HTR-8/SVneo (cell line): ENCODE measurements at regions not wholly inside any gene's neighbourhood (a gene's known extent, or its start where the extent isn't known, plus 50 kb on each side); places are given as distances from the start of the nearest gene placed in this dataset.
"Not testable (repeated sequence)": the region's sequence is repeated elsewhere in the genome, so short reads cannot be mapped to it uniquely, and the experiment has no call there.

Experiments used
- DNase-seq: peaks from one replicate; pipeline ENCODE4 v3.0.0; 2011; ENCODE audit warnings: low spot score, mixed read lengths; ENCODE audit not compliant: insufficient read length
- FAIRE-seq: peaks from 2 replicates; lab custom pipeline; 2011; peaks lifted over from hg19 to GRCh38; lab: Jason Lieb, UNC

DNA sequence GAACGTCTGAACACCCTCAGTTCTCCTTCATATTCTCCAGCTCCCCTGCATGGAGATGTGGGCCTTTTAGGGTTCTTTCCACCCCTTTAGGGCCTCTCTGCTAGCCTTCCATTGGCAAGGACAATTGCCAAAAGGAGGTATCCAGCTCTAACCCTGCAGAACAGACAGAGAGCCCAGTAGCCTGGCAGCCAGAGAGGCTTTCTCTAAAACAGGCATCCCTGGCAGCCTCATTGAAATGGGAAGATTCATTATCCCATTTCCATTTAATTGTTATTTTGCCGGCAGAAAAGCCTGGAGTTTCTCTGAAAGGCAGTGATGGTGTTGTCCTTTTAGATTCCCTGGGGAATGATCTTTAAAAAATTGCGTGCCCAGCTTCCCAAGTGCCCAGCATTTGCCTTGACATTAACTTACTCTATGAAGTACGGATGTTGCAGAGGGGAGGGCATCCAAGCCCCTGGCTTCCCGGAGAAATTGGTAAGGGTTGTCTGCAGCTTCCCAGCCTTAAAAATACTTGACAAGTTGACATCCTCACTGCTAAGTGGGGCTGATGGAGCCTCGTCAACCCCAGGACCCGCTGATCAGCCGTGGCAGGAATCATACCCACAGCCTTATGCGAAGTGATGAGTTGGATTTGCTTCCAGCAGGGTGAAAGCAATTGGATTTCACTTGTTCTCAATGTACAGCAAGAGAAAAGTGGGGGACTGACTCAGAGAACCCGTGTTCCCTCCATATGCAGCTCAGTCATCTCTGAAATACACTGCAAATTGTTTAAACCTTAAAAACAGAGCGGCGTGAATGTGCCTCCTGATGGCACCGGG, 244.1 kb downstream of the CRLF2 start:
- FAIRE-seq, result no peak

DNA sequence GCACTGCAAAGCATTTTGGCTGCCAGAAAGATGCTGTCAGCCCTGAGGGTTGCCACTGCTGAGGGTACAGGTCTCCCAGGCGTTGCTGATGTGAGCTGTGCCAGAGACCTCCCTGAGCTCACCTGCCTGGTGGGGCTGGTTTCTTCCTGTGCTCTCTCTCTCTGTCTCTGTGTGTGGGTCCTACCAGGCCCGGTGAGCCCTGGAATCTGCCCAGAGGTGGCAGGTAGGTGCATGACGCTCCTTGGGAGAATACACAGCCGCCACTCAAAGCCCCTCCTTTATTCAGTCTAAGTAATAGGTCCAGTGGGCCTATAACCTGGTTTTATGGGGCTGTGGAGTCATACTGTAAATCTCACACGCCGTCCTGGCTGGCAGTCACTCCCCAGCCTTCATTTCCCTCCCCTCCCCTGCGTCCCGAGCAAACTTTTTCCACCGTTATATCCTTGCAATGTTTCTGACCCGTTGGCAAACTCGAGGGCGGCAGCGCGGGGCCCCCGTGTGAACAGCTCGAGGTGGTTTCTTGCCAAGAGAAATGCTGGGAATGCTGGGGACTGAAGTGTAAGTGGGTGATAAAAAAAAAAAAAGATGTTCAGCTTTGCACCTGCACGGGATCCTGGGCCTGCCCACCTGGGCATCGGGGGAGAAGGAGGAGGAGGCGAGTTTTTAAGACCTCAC, 245.9 kb downstream of the CRLF2 start:
- no peak for FAIRE-seq
- DNase-seq, result no peak

More for the DNA sequence above, 244.1 kb downstream of the CRLF2 start:
- no peak for DNase-seq

DNA sequence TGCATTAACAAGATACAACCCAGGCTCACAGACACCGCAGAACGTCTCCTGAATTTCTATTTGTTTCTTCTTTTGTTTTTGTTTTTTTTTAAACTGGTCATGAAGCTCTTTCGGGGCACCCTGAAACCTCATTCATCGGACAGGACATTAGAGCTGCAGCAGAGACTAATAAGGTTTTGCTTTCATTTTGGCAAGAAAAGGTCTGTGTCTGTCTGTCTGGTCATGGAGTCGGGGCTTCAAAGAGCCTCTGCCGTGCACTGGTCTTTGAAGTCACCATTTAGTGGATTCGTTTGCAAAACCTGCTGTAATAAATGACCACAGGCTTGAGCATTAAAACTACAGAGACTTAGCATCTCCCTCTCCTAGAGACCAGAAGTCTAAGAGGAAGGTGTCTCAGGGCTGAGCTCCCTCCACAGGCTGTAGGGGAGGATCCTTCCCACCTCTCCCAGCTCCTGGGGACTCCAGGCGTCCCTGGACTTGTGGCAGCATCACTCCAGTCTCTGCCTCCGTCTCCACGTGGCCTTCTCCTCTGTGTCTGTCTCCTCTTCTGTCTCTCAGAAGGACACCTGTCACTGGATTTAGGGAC, 247.5 kb downstream of the CRLF2 start:
- FAIRE-seq (no peak), DNase-seq (no peak)

DNA sequence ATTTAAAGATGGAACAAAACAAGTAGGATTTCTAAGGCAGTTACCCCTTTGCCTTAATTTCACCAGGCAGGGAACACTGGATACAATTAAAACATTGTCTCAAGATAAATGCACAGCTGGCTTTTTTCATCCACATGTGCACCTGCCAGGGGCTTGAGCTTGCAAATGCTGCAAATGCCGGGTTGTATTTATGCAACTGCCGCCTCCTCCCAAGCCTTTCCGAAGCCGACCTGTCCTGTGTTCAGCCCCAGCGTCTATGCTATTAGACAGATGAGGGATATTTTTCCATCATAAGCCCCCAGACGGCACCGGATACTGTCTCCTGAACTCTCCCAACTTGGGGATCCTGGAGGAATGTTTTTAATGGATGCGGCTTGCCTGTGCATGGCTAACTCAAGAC, 251.6 kb downstream of the CRLF2 start:
- FAIRE-seq (no peak), DNase-seq (no peak)

DNA sequence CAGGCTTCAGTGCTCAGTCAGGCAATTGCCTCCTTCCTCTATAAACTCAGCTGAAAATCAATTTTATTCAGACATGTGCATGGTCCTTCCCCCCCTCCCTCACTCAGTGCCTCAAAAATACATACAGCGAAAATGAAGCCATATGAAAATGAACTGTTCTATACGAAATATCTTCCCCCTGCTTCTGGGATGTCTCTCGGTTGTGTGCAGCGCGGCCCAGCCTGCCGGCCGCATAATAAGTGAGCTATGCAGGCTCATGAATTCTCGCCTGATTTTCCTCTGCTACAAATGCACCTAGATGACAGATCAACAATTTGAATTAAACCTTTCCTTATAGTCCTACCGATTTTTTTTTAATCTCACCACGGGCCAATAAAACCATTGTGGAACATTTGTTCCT, 252.9 kb downstream of the CRLF2 start:
- no peak for FAIRE-seq
- no peak for DNase-seq

DNA sequence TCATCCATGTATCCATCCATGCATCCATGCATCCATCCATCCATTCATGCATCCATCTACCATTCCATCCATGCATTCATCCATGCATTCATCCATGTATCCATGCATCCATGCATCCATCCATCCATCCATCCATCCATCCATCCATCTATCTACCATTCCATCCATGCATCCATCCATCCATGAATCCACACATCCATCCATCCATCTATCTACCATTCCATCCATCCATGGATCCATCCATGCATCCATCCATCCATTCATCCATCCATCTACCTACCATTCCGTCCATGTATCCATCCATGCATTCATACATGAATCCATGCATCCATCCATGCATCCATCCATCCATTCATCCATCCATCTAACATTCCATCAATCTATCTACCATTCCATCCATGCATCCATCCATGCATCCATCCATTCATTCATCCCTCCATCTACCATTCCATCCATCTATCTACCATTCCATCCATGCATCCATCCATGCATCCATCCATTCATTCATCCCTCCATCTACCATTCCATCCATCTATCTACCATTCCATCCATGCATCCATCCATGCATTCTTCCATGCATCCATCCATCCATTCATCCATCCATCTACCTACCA, 257.2 kb downstream of the CRLF2 start:
- FAIRE-seq, result peak; percentile 79
- DNase-seq, result not testable (repeated sequence)

DNA sequence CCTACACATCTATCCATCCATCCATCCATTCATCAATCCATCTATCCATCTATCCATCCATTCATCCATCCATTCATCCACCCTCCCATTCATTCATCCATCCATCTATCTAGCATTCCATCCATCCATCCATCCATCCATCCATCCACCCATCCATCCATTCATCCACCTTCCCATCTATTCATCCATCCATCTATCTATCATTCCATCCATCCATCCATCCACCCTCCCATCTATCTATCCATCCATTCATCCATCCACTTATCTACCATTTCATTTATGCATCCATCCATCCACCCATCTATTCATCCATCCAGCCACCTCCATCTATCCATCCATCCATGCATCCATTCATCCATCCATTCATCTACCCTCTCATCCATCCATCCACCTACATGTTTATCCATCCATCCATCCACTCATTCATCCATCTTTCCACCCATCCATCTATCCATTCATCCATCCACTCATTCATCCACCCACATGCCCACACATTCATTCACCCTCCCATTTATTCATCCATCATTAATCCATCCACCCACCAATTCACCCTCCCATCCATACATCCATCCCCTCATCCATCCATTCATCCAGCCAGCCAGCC, 258.5 kb downstream of the CRLF2 start:
- no peak for FAIRE-seq
- no peak for DNase-seq

DNA sequence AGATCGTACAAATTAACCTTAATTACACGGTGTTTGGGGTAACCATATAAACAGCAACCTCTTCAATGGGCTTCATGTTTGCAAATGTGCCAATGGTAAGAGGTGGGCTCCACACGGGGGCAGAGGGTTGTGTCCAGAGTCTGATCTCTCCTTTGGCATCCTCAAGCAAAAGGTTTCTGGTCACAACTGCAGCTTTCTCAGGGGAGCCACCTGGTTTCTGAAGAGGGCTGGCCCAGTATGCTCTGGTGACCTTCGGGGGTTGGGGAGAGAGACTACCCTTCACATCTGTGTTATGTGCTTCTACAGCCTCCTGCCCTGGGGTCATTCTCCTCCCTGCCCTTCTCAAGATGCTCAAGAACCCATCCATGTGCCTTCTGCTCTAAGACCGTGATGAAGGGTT, 259.6 kb downstream of the CRLF2 start:
- FAIRE-seq, result no peak
- no peak for DNase-seq

DNA sequence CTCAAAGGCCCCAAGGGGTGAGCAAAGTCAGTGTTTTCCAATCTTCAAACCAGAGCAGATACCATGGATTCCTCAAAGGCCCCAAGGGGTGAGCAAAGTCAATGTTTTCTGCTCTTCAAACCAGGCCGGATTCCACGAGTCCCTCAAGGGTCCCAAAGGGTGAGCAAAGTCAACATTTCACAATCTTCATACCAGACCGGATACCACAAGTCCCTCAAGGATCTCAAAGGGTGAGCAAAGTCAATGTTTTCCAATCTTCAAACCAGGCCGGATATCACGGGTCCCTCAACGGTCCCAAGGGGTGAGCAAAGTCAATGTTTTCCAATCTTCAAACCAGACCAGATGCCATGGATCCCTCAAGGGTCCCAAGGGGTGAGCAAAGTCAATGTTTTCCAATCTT, 265.2 kb downstream of the CRLF2 start:
- not testable (repeated sequence) for FAIRE-seq, DNase-seq

DNA sequence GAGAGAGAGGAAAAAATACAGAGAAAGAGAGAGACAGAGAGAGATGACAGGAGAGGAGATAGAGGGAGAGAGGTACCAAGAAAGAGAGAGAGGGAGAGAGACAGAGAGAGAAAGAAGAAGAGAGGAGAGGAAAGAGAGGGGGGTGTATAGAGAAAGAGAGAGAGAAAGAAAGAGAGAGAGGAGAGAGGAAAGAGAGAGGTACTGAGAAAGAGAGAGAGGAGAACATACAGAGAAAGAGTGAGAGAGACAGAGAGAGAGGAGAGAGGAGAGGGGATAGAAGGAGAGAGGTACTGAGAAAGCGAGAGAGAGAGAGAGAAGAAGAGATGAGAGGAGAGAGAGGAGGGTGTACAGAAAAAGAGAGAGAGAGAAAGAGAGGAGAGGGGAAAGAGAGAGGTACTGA, 269.4 kb downstream of the CRLF2 start:
- DNase-seq, result no peak
- FAIRE-seq, result no peak

DNA sequence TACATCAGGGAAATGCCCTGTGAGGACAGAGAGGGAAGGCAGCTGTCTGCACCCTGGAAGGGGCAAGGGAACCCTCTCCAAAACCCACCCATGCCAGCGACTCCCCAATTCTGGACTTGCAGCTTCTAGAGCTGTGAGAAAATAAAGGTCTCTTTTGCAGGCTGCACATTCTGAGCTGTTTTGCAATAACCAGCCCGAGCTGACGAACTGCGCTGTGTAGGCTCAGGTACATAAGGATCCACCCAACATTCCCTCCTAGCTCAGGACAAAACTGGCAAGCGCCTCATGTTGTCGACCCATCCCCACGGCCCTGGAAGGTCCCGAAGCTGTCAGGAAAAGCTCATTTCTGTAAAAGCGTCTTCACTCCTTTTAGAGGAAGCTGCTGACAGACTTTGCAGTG, 271.8 kb downstream of the CRLF2 start:
- FAIRE-seq (no peak), DNase-seq (no peak)

DNA sequence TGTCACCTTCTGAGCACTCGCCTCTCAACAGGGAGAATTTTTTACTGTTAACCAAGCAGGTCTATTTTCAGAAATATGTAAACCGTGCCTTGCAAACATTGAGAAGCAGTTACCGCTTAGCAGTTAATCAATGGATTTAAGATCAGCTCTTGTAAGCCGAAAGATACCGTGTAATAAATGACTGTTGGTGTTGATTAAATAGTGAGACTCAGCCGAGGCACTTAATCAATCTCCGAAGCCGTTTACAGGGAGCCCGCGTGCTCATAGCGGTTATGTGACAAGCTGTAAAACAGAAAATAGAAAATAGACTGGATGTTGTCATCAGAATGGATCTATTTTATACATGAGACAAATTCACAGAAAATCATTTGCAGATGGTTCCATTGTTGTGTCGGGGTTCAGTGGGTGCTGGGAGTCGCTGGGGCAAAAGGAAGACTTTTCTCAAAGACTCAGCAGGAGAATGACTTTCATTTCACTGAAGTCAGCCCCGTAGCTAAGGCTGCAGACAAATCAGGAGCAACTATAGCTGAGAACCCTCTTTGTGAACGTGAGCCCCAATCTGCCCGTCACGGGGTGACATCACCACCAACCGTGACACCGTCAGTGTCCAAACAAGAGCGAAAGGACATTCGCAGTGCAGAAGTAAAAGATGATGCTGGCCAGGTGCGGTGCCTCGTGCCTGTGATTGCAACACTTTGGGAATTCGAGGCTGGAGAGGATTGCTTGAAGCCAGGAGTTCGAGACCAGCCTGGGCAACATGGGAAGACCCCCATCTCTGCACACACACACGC, 275.3 kb downstream of the CRLF2 start:
- FAIRE-seq, result no peak
- no peak for DNase-seq

DNA sequence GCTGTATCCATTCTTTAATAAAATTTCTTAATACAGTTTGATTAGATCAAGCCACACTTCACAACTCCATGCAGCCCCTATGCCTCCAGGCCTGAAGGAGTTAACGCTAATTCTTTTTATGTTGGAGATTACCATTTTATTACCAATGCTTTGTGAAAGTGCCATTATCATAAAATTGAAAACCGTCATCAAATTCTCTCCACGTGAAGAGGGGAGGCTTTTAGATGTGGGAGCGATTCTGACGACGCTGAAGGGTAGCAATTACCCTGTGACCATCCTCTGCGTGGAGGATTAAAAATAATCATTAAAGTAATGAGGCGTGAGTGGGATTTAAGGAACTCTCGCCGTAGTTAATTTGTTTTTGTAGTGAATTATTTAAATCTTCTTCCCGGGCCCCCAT, 278.8 kb downstream of the CRLF2 start:
- FAIRE-seq (no peak), DNase-seq (no peak)

DNA sequence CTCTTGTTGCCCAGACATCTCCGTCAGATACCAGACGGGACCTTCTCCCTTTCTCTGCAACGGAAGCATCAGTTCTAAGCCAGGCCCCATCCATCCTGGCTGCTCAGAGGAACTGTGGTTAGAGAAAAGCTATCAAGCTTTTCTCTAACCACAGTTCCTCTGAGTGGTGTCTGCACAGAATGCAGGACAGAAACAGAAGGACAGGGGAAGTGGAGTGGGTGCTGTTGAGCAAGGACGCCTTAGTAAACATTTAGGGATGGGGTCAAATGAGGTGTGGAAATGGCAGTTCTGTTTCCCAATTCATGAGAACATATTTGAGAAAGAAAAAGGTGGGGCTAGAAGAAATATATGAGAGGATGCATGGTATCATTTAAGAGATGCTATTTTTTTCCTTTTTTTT, 283.8 kb downstream of the CRLF2 start:
- FAIRE-seq, result no peak

DNA sequence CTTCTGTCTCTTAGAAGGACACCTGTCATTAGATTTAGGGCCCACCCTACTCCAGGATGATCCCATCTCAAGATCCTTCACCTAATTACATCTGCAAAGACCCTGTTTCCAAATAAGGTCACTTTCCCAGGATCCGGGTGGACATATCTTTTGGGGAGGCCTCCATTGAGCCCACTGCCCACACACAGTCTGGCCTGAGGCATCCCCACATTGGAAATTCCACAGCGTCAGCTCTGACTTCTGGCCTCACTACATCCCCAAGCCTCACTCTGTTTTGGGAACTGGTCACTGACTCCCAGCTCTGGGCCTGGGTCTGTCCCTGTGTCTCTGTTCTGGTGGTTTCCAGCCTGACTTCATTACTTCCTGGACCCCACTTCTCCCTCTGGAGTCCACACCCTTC, 285.5 kb downstream of the CRLF2 start:
- FAIRE-seq (no peak), DNase-seq (no peak)

More for the DNA sequence above, 283.8 kb downstream of the CRLF2 start:
- no peak for DNase-seq

DNA sequence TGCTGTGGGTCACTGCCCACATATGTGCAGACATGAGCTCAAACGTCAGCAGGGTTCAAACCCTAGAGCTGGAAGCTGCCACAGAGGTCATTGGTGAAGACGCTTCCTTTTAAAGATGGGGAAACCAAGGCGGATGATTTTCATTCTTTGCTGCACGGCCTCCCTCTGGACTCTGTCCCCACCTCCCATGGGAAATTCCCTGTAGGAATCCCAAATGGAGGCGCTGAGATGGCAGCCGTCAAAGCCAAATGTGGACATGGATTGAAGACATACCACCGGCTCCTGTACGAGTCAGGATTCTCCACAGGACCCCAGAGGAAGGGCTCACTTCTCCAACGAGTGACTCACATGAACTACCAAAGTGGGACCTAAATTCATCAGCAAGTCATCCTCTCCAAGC, 286.4 kb downstream of the CRLF2 start:
- no peak for FAIRE-seq
- no peak for DNase-seq

DNA sequence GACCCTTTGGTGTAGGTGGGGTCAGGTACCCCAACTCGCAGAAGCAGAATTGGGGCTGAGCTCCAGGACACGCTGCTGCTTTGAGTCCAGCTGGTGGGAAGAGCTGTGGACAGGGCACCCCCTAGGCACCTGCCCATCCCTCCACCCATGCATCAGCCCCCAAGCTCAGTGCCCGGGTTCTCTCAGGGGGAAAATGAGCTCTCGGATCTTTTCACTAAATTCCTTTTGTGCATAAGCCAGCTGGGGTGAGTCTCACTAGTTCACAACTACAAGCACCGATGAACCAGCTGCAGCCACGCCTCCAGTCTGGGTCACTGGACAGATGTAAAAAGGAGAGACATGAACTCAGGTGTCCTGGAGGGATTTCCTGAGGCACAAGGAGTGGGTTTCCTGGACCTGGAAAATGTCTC, 286.8 kb downstream of the CRLF2 start:
- no peak for FAIRE-seq
- DNase-seq, result no peak

DNA sequence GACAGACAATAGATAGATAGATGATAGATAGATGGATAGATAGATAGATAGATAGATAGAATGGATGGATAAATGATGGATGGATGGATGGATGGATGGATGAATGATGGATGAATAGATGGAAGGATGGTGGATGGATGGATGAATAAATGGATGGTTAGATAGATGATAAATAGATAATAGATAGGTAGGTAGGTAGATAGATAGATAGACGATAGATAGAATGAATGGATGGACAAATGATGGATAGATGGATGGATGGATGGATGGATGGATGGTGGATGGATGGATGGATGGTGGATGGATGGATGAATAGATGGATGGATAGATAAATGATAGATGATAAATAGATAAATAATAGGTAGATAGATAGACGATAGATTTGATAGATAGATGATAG, 287.4 kb downstream of the CRLF2 start:
- no peak for DNase-seq
- FAIRE-seq, result no peak

DNA sequence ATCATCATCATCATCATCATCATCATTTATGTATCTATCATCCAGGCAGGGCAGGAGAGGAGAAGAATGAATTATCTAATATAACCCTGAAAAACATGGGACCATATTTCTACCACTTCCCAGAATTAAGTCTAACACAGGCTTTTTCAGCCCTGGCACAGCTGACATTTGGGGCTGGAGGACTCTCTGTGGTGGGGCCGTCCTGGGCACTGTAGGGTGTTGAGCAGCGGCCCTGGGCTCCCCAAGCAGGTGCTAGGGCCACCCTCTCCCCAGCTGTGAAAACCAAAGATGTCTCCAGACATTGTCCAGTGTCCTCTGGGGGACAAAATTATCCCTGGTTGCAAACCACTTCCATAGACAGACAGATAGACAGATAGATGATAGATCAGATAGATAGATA, 288.4 kb downstream of the CRLF2 start:
- no peak for DNase-seq
- no peak for FAIRE-seq
